ENCODE measurements at regions not wholly inside any gene's neighbourhood (a gene's known extent, or its start where the extent isn't known, plus 50 kb on each side); places are given as distances from the start of the nearest gene placed in this dataset.

GRCh38 chr9:82531795-82532194 lies 531.1 kb downstream of the RASEF start:
- DNase-seq (ENCODE audit: low read depth, low spot score), result no peak
- in situ Hi-C loops (cut with HindIII; ENCODE audit: low sequenced_read_pairs), result no loop called here
- H3K4me3 ChIP-seq (ENCODE audit: low read depth, low read length), result no peak overlapping the region
- no peak for TF ChIP-seq CTCF (IDR thresholded peaks at IDR 0.05; ENCODE audit: low read depth, low read length)

- in situ Hi-C loops (cut with HindIII; ENCODE audit: low sequenced_read_pairs), result no loop called here
- H3K4me3 ChIP-seq (ENCODE audit: low read depth, low read length), result no peak overlapping the region
- no peak for DNase-seq (ENCODE audit: low read depth, low spot score)
- TF ChIP-seq CTCF (IDR thresholded peaks at IDR 0.05; ENCODE audit: low read depth, low read length), result peak; percentile 14
Measured at GRCh38 chr9:82532504-82533180, 530.3 kb downstream of the RASEF start.

GRCh38 chr9:82535432-82535998 lies 527.4 kb downstream of the RASEF start:
- peak; percentile 17 for DNase-seq (ENCODE audit: low read depth, low spot score)
- TF ChIP-seq CTCF (IDR thresholded peaks at IDR 0.05; ENCODE audit: low read depth, low read length), result no peak

GRCh38 chr9:82538634-82539033 lies 524.3 kb downstream of the RASEF start:
- TF ChIP-seq CTCF (IDR thresholded peaks at IDR 0.05; ENCODE audit: low read depth, low read length), result no peak
- no peak overlapping the region for H3K4me3 ChIP-seq (ENCODE audit: low read depth, low read length)
- in situ Hi-C loops (cut with HindIII; ENCODE audit: low sequenced_read_pairs), result no loop called here
- peak; percentile 29 for DNase-seq (ENCODE audit: low read depth, low spot score)

More at GRCh38 chr9:82535432-82535998, 527.4 kb downstream of the RASEF start:
- in situ Hi-C loops (cut with HindIII; ENCODE audit: low sequenced_read_pairs), result no loop called here
- H3K4me3 ChIP-seq (ENCODE audit: low read depth, low read length), result no peak overlapping the region

GRCh38 chr9:82539146-82539545 lies 523.8 kb downstream of the RASEF start:
- in situ Hi-C loops (cut with HindIII; ENCODE audit: low sequenced_read_pairs), result no loop called here
- DNase-seq (ENCODE audit: low read depth, low spot score), result no peak
- no peak for TF ChIP-seq CTCF (IDR thresholded peaks at IDR 0.05; ENCODE audit: low read depth, low read length)
- H3K4me3 ChIP-seq (ENCODE audit: low read depth, low read length), result no peak overlapping the region

GRCh38 chr9:82539856-82540579 lies 522.9 kb downstream of the RASEF start:
- no peak for TF ChIP-seq CTCF (IDR thresholded peaks at IDR 0.05; ENCODE audit: low read depth, low read length)
- no peak for DNase-seq (ENCODE audit: low read depth, low spot score)
- in situ Hi-C loops (cut with HindIII; ENCODE audit: low sequenced_read_pairs), result no loop called here
- no peak overlapping the region for H3K4me3 ChIP-seq (ENCODE audit: low read depth, low read length)

All from astrocyte of the spinal cord (primary cell).